ENCODE measurements at regions not wholly inside any gene's neighbourhood (a gene's known extent, or its start where the extent isn't known, plus 50 kb on each side); places are given as distances from the start of the nearest gene placed in this dataset.

DNA sequence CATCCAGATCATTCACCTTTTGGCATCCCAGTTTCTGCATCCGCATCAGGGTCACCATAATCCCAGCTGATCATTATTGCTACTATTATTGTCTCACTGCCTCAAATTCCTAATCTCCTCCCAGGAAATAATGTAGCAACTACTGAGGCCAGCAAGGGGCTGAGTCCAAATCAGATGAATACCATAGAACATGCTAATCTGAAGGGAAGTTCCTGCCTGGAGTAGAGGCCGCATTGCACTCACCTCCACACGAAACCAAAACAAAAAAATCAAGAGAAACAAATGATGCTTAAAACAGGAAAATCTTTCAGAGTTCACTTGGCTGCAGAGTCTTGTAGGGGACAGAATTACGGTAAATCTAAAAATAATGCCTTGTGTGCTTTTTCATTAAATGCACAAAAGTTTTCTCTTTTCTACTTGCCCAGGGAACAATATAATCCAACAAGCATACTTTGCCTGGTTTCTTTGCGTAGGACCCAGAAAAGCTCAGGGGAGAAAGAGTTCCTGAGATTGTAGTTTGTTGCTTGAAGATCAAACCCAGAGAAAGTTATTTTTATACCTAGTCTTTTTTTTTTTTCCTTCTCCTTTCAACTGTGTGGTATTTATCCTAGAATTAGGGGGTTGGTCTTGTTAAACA, 87.7 kb upstream of the KLF4 start:
- no peaks in the 10 kb centered on the region for H3K79me2 ChIP-seq (ENCODE audit: control insufficient read depth, insufficient read depth, low read length)
- H3K4me1 ChIP-seq (ENCODE audit: control insufficient read depth in 2 of 2, insufficient read depth in 2 of 2, low read length in 2 of 2) = no peaks in the 10 kb centered on the region
- intact Hi-C loops (cut with micrococcal nuclease) = no loop called here
- no peak overlapping the region for H3K4me2 ChIP-seq (replicated peaks; ENCODE audit: low read depth, low read length, poor library complexity, severe bottlenecking)
- Mint-ChIP-seq H3K27ac (no peak overlapping the region), H3K4me3 (no peak overlapping the region), H3K4me1 (no peaks in the 10 kb centered on the region), H3K27me3 (peaks cover 4% of the 10 kb centered on the region), H3K9me3 (ENCODE audit: insufficient read depth) (no peaks in the 10 kb centered on the region)
- no peaks in the 10 kb centered on the region for H3K27me3 ChIP-seq (replicated peaks in 1 of 4; ENCODE audit: control extremely low read depth in 1 of 4, control insufficient read depth in 3 of 4, insufficient read depth in 4 of 4, low read length in 3 of 4)
- H4K20me1 ChIP-seq (ENCODE audit: control insufficient read depth, insufficient read depth, low read length, poor library complexity, severe bottlenecking) = no peaks in the 10 kb centered on the region
- no peak overlapping the region for H3K27ac ChIP-seq (ENCODE audit: low read length in 2 of 2)
- ChIA-PET CTCF (no interaction called here), POLR2A (no interaction called here)
- no peaks in the 10 kb centered on the region for H3K9me3 ChIP-seq (ENCODE audit: control extremely low read depth in 1 of 3, control insufficient read depth in 2 of 3, insufficient read depth in 1 of 3, low read length in 2 of 3)
- TF ChIP-seq, protein P1, sequence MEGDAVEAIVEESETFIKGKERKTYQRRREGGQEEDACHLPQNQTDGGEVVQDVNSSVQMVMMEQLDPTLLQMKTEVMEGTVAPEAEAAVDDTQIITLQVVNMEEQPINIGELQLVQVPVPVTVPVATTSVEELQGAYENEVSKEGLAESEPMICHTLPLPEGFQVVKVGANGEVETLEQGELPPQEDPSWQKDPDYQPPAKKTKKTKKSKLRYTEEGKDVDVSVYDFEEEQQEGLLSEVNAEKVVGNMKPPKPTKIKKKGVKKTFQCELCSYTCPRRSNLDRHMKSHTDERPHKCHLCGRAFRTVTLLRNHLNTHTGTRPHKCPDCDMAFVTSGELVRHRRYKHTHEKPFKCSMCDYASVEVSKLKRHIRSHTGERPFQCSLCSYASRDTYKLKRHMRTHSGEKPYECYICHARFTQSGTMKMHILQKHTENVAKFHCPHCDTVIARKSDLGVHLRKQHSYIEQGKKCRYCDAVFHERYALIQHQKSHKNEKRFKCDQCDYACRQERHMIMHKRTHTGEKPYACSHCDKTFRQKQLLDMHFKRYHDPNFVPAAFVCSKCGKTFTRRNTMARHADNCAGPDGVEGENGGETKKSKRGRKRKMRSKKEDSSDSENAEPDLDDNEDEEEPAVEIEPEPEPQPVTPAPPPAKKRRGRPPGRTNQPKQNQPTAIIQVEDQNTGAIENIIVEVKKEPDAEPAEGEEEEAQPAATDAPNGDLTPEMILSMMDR (IDR thresholded peaks at IDR 0.05) = no peak
- no peak for TF ChIP-seq EZH2 (IDR thresholded peaks at IDR 0.05; ENCODE audit: borderline replicate concordance, insufficient read depth, low read depth, low read length, poor library complexity, severe bottlenecking)
- no peak overlapping the region for H2AFZ ChIP-seq (ENCODE audit: insufficient read depth, low read depth, low read length, poor library complexity, severe bottlenecking)
- ATAC-seq (ENCODE audit: low read depth) (no peak), DNase-seq (no peak)
- H3K9ac ChIP-seq (ENCODE audit: low read length) = no peak overlapping the region
- no peaks in the 10 kb centered on the region for H3K36me3 ChIP-seq (replicated peaks in 1 of 2; ENCODE audit: control extremely low read depth in 1 of 2, control insufficient read depth in 1 of 2, extremely low read depth in 1 of 2, insufficient read depth in 2 of 2, low read length in 1 of 2)
- WGBS (ENCODE audit: insufficient coverage) = 100% methylated on average over 1 of the region's 5 CpGs
- H3K4me3 ChIP-seq (ENCODE audit: control extremely low read depth in 1 of 5, extremely low read depth in 1 of 5, insufficient read depth in 1 of 5, low read depth in 2 of 5, low read length in 4 of 5) = no peak overlapping the region

DNA sequence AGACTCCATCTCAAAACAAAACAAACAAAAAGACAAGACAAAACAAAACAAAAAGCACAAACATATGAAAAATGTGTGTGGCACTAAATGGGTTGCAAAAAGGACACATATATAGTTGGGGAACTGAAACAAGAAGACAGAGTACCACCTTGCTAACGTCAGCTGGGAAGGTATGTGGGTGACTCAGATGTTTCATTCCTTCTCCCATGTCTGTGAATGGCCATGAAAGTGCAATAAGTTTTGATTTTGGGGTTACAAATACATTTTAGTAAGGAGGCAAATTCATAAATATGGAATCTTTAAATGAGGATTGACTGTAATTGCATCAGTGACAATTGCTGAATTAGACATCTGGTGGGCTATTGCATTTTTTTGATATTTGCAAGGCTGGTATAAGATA, 81.6 kb upstream of the KLF4 start:
- CTCF ChIA-PET = no interaction called here
- Mint-ChIP-seq H3K9me3 (ENCODE audit: insufficient read depth) (peaks cover 3% of the 10 kb centered on the region), H3K4me1 (no peaks in the 10 kb centered on the region), H3K27me3 (no peaks in the 10 kb centered on the region), H3K4me3 (no peak overlapping the region), H3K27ac (no peak overlapping the region)
- no peak for TF ChIP-seq EZH2 (IDR thresholded peaks at IDR 0.05; ENCODE audit: borderline replicate concordance, insufficient read depth, low read depth, low read length, poor library complexity, severe bottlenecking)
- no peaks in the 10 kb centered on the region for H3K4me1 ChIP-seq (ENCODE audit: control insufficient read depth in 2 of 2, insufficient read depth in 2 of 2, low read length in 2 of 2)
- no peaks in the 10 kb centered on the region for H3K79me2 ChIP-seq (ENCODE audit: control insufficient read depth, insufficient read depth, low read length)
- H3K27me3 ChIP-seq (replicated peaks in 1 of 4; ENCODE audit: control extremely low read depth in 1 of 4, control insufficient read depth in 3 of 4, insufficient read depth in 4 of 4, low read length in 3 of 4) = no peaks in the 10 kb centered on the region
- H3K36me3 ChIP-seq (replicated peaks in 1 of 2; ENCODE audit: control extremely low read depth in 1 of 2, control insufficient read depth in 1 of 2, extremely low read depth in 1 of 2, insufficient read depth in 2 of 2, low read length in 1 of 2) = no peaks in the 10 kb centered on the region
- no peak overlapping the region for H3K4me2 ChIP-seq (replicated peaks; ENCODE audit: low read depth, low read length, poor library complexity, severe bottlenecking)
- H3K4me3 ChIP-seq (ENCODE audit: control extremely low read depth in 1 of 5, extremely low read depth in 1 of 5, insufficient read depth in 1 of 5, low read depth in 2 of 5, low read length in 4 of 5) = no peak overlapping the region
- no peak overlapping the region for H3K9ac ChIP-seq (ENCODE audit: low read length)
- DNase-seq (no peak), ATAC-seq (ENCODE audit: low read depth) (no peak)
- POLR2A ChIA-PET = no interaction called here
- 40% methylated on average over 1 of the region's 1 CpG for WGBS (ENCODE audit: insufficient coverage)
- no peak overlapping the region for H2AFZ ChIP-seq (ENCODE audit: insufficient read depth, low read depth, low read length, poor library complexity, severe bottlenecking)
- H4K20me1 ChIP-seq (ENCODE audit: control insufficient read depth, insufficient read depth, low read length, poor library complexity, severe bottlenecking) = no peaks in the 10 kb centered on the region
- intact Hi-C loops (cut with micrococcal nuclease) = no loop called here
- H3K27ac ChIP-seq (ENCODE audit: low read length in 2 of 2) = no peak overlapping the region
- no peaks in the 10 kb centered on the region for H3K9me3 ChIP-seq (ENCODE audit: control extremely low read depth in 1 of 3, control insufficient read depth in 2 of 3, insufficient read depth in 1 of 3, low read length in 2 of 3)

Data from B cell (primary cell).